GM12875 (cell line): ENCODE measurements at regions not wholly inside any gene's neighbourhood (a gene's known extent, or its start where the extent isn't known, plus 50 kb on each side); places are given as distances from the start of the nearest gene placed in this dataset.

Experiments used
- H3K4me3 ChIP-seq: one replicate; pipeline ENCODE4 v1.5.1; 2011; ENCODE audit warnings: low read depth, low read length, control low read depth
- TF ChIP-seq, protein P1 (sequence below): IDR thresholded peaks from 2 replicates; pipeline ENCODE4 v1.5.1; 2011; ENCODE audit warnings: low read depth, mild to moderate bottlenecking, control low read depth, inconsistent platforms, low read length, moderate library complexity, borderline replicate concordance; ENCODE audit not compliant: insufficient read depth

DNA sequence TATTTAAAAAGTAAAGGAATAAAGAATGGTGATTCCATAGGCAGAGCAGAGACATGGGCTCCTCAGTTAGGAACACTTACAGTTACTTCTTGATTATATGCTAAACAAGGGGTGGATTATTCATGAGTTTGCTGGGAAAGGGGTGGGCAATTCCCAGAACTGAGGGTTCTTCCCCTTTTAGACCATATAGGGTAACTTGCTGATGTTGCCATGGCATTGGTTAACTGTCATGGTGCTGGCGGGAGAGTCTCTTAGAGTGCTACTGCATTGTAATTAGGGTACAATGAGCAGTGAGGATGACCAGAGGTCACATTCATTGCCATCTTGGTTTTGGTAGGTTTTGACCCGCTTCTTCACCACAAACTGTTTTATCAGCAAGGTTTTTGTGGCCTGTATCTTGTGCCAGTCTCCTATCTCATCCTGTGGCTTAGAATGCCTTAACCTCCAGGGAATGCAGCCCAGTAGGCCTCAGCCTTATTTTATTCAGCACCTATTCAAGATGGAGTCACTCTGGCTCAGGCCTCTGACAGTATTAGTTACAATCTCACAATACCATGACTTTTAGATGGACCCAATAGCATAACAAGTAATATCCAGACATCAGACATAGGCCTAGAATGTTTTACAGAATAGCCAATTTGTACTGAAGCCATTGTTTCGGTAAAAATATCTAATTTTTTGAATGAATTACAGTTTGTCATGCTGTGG is 106.8 kb downstream of the ZBTB18 start:
- H3K4me3 ChIP-seq, result no peak overlapping the region
- TF ChIP-seq, protein P1, sequence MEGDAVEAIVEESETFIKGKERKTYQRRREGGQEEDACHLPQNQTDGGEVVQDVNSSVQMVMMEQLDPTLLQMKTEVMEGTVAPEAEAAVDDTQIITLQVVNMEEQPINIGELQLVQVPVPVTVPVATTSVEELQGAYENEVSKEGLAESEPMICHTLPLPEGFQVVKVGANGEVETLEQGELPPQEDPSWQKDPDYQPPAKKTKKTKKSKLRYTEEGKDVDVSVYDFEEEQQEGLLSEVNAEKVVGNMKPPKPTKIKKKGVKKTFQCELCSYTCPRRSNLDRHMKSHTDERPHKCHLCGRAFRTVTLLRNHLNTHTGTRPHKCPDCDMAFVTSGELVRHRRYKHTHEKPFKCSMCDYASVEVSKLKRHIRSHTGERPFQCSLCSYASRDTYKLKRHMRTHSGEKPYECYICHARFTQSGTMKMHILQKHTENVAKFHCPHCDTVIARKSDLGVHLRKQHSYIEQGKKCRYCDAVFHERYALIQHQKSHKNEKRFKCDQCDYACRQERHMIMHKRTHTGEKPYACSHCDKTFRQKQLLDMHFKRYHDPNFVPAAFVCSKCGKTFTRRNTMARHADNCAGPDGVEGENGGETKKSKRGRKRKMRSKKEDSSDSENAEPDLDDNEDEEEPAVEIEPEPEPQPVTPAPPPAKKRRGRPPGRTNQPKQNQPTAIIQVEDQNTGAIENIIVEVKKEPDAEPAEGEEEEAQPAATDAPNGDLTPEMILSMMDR, result no peak

DNA sequence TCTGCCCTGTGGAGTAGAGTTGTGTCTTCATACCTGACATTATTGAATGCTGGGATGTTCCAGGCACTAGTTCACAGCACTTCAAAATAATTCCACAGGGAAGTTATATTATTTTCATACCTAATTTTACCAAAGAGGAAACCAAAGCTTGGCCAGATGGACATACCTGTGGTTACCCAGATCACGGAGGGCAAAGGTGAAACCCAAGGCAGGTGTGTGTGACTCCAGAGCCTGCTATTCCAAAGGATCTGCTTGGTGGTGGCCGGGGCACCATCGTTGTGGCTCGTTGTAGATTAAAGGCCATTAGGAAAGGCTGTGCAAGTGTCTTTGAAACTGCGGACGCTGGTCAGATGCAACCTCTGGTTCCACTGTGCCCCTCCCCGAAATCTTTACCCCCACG is 108.6 kb downstream of the ZBTB18 start:
- TF ChIP-seq, protein P1, result no peak
- no peak overlapping the region for H3K4me3 ChIP-seq

DNA sequence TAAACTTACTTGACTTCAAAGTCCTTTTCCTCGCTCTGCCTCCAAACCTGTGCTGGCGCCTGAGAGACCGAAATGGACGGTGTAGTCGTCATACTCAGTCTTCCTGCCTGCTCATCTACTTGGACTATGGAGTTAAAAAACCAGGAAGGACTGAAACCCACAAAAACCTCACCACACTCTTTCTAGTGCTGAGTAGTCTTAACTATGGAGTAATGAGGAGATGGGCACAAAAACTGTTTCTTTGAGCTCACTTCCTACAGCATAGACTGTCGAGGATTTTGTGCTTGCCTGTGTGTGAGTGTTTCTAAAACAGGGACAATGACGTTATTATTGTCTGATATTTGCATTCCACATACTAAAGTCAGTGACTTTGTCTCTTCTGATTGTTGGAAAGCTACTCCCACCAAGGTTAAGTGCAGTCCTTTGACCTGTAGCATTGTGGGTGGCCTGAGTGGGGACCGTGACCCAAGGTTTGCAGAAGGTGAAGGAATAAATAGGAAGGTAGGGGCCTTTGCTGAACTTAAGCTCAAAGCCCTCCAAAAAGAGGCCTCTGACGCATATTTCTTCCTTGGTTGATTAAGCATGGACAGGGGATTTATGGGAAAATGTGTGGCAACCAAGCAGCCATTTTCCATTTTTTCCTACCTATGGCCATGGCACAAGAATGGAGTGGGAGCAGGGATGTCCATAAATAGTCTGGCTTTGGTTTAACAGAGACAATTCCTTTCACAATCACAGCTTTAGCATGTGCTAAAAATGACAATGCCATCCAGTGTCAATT is 109.6 kb downstream of the ZBTB18 start:
- TF ChIP-seq, protein P1, result no peak
- H3K4me3 ChIP-seq, result no peak overlapping the region

DNA sequence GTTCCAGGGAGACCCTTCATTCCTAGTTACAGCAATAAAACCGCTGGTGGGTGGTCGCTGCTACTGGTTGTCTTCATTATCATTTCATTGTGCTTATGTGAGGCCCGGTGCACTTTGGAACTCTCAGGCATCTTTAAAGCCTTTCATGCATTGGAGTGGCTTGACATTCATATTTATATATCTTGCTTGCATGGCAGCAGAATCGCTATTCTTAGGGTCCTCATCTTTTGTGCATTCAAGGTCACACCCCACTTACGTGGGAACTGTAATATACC is 110.1 kb downstream of the ZBTB18 start:
- no peak overlapping the region for H3K4me3 ChIP-seq

DNA sequence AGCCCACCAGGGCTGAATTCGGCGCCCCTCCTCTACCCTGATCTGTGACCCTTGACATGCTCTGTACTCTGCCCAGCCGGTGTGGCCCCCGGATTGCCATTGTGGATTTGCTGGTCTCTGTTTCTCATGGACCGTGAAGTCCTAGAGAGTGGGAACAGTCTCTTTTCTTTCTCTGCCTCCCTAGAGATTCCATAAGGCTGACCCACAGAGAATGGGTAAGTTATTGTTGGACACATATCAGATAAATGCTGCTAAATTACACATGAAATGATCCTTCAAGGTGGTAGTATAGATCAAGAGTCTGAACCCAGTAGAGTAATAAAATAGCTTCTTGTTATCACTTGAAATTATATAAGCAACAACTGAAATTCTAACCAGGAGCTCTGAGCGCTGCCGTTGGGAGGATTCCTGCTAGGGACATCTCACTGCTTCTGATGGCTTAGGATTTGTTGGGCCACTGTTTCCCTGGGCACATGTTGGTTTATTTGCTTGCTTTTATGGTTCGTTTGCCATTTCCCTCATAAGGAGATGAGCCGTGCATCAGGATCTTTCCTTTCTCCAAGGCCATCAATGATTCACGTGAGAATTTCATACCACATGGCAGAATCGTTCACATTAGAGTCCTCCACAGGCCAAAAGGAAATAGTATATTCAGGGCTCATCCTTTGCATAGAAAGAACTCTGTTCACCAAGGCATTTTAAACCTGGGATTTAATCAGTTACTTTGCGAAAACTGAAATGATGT is 111.9 kb downstream of the ZBTB18 start:
- TF ChIP-seq, protein P1, result no peak
- no peak overlapping the region for H3K4me3 ChIP-seq

More for the DNA sequence above, 110.1 kb downstream of the ZBTB18 start:
- TF ChIP-seq, protein P1, result no peak

DNA sequence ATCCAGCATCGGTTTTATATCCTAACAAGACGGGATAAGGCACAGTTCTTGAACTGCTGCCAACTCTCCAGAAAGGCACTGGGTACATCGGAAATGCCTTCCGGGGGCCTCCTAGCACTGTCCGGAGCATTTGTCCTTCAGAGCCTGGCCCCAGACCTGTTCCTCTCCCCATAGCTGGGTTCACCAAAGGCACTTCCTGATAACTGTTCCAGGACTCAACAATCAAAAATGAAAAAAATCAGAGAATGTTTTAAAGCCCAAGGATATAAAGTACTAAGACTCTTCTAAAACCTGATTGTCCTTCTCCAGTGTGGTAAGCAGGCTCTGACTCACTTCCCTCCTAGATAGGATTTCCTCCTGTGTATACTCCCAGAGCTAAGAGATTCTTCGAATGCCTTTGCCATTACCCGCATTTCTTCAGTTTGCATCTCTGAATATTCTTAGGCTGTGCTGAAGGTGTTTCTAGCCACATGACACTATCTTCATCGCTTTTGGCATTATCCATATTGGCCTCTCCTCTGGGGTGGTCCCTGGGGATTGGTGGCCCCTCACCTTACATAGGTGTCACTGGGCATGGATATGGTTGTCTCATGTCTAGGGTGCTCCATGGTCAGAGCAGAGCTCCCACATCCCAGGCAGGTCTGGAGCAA is 112.9 kb downstream of the ZBTB18 start:
- no peak overlapping the region for H3K4me3 ChIP-seq
- TF ChIP-seq, protein P1, result no peak

DNA sequence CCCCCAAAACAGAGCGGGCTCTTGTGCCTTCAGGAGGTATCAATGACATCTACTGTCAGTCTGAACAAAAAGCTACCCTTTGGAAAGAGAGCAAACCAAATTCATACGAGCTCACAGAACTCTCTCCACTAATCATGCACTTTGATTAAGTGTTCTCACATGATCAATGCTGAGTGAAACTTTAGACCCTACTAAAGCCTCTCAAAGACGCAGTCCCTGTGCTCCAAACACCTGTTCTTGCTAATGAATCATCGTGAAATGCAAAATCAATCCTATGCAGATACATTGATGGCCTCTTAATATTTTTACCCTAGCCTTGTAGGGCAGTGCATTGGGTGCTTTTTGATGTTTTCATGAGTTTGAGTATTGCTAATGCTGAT is 113.4 kb downstream of the ZBTB18 start:
- H3K4me3 ChIP-seq, result no peak overlapping the region
- TF ChIP-seq, protein P1, result no peak
